CD8-positive, alpha-beta memory T cell (primary cell): ENCODE measurements at regions not wholly inside any gene's neighbourhood (a gene's known extent, or its start where the extent isn't known, plus 50 kb on each side); places are given as distances from the start of the nearest gene placed in this dataset.
"Not testable (repeated sequence)": the region's sequence is repeated elsewhere in the genome, so short reads cannot be mapped to it uniquely, and the experiment has no call there.

ENCODE experiments used
- CTCF ChIA-PET: fragments of 350-600 bp; sonication (Branson Sonifier 250); formaldehyde crosslinking; loops from one replicate; lab custom pipeline; 2021; ENCODE audit warnings: antibody characterized with exemption; lab: Charles Lee
- POLR2A ChIA-PET: fragments of 350-600 bp; sonication (Branson Sonifier 250); formaldehyde crosslinking; loops from one replicate; lab custom pipeline; 2021; ENCODE audit warnings: antibody characterized with exemption; lab: Charles Lee
- DNase-seq, 5 donors: peaks; one replicate each; pipeline versions ENCODE4 v3.0.0 to v3.0.0-alpha.2; 2020 to 2022; ENCODE audit warnings: mixed read lengths in 1 of 5
- H3K27ac ChIP-seq: one replicate; pipeline ENCODE4 v1.7.0; 2013; ENCODE audit warnings: low read depth, mild to moderate bottlenecking, low read length, moderate library complexity
- H3K27me3 ChIP-seq: 2 replicates; pipeline ENCODE4 v1.7.0; 2013; ENCODE audit warnings: low read length, mild to moderate bottlenecking; ENCODE audit not compliant: insufficient read depth, poor library complexity, severe bottlenecking
- H3K36me3 ChIP-seq: 2 replicates; pipeline ENCODE4 v1.7.0; 2013; ENCODE audit warnings: mild to moderate bottlenecking, low read length, moderate library complexity; ENCODE audit not compliant: insufficient read depth
- H3K4me1 ChIP-seq: 2 replicates; pipeline ENCODE4 v1.7.0; 2013; ENCODE audit warnings: mild to moderate bottlenecking, low read length, moderate library complexity; ENCODE audit not compliant: insufficient read depth
- H3K4me3 ChIP-seq: 2 replicates; pipeline ENCODE4 v1.7.0; 2013; ENCODE audit warnings: mild to moderate bottlenecking, low read length
- H3K9me3 ChIP-seq: 2 replicates; pipeline ENCODE4 v1.7.0; 2013; ENCODE audit warnings: mild to moderate bottlenecking, low read length
- H3K27ac Mint-ChIP-seq, 8 donors: one replicate each; pipeline ENCODE4 v1.8.0; 2020 to 2021; ENCODE audit warnings: mixed read lengths in 8 of 8, mild to moderate bottlenecking in 6 of 8, inconsistent platforms in 3 of 8, moderate library complexity in 3 of 8
- H3K27me3 Mint-ChIP-seq, 2 donors: one replicate each; pipeline ENCODE4 v1.8.0; 2020 to 2021; ENCODE audit warnings: mixed read lengths in 2 of 2, mild to moderate bottlenecking in 1 of 2, moderate library complexity in 1 of 2
- H3K36me3 Mint-ChIP-seq, 3 donors: one replicate each; pipeline ENCODE4 v1.8.0; 2020 to 2021; ENCODE audit warnings: mixed read lengths in 3 of 3, inconsistent platforms in 1 of 3, mild to moderate bottlenecking in 1 of 3
- H3K4me1 Mint-ChIP-seq, 3 donors: one replicate each; pipeline ENCODE4 v1.8.0; 2020 to 2021; ENCODE audit warnings: mixed read lengths in 3 of 3, inconsistent platforms in 1 of 3, mild to moderate bottlenecking in 1 of 3
- H3K4me3 Mint-ChIP-seq, 7 donors: one replicate each; pipeline ENCODE4 v1.8.0; 2020 to 2021; ENCODE audit warnings: mixed read lengths in 7 of 7, mild to moderate bottlenecking in 6 of 7, moderate library complexity in 4 of 7, inconsistent platforms in 2 of 7
- H3K9me3 Mint-ChIP-seq, 5 donors: one replicate each; pipeline ENCODE4 v1.8.0; 2020 to 2022; ENCODE audit warnings: mixed read lengths in 5 of 5, mild to moderate bottlenecking in 3 of 5, moderate library complexity in 2 of 5, inconsistent platforms in 1 of 5

DNA sequence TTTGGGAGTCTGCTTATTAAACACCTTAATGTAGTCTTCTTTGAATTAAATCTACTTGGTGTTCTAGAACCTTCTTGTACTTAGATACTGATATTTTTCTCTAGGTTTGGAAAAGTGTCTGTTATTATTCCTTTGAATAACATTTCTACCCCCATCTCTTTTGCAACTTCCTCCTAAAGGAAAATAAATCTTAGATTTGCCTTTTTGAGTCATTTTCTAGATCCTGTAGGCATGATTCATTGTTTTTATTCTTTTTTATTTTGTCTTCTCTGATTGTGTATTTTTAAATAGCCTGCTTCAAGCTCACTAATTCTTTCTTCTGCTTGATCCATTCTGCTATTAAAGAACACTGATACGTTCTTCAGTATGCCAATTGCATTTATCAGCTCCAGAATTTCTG, 155.9 kb upstream of the NEGR1 start:
- H3K36me3 ChIP-seq: no peaks in the 10 kb centered on the region
- Mint-ChIP-seq H3K9me3 (peaks cover 0 to 27% (median 12%) of the 10 kb centered on the region in 5 donors), H3K36me3 (no peaks in the 10 kb centered on the region), H3K4me1 (no peaks in the 10 kb centered on the region), H3K4me3 (no peak overlapping the region), H3K27me3 (no peaks in the 10 kb centered on the region), H3K27ac (no peak overlapping the region)
- no peaks in the 10 kb centered on the region for H3K4me1 ChIP-seq
- CTCF ChIA-PET: no interaction called here
- H3K27ac ChIP-seq: no peak overlapping the region
- H3K9me3 ChIP-seq: no peaks in the 10 kb centered on the region
- POLR2A ChIA-PET: no interaction called here
- H3K4me3 ChIP-seq: no peak overlapping the region
- DNase-seq: no peak
- H3K27me3 ChIP-seq: no peaks in the 10 kb centered on the region

DNA sequence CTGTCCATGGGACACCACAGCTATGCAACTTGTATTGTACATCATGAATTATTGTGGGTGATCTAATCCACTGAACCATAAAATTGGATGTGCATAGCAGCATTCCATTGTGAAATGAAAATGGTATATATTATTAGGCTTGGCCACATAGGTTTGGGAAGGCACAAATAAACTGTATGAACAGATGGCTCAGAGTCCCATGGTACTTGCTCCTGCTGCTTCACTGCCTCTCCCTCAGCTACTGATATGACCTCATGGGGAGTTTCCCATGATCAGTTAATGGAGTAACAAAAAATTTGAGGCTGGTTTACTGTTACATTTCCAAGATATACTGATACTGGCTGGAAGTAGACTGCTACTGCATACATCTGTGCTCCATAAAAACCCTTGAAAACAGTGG, 152.7 kb upstream of the NEGR1 start:
- Histone ChIP-seq H3K4me3 (no peak overlapping the region), H3K9me3 (no peaks in the 10 kb centered on the region), H3K36me3 (no peaks in the 10 kb centered on the region), H3K27ac (no peak overlapping the region), H3K27me3 (no peaks in the 10 kb centered on the region), H3K4me1 (no peaks in the 10 kb centered on the region)
- DNase-seq: no peak
- CTCF ChIA-PET: no interaction called here
- no peaks in the 10 kb centered on the region for H3K4me1 Mint-ChIP-seq
- H3K36me3 Mint-ChIP-seq: no peaks in the 10 kb centered on the region
- peaks cover 0 to 1% of the 10 kb centered on the region in 2 donors for H3K27me3 Mint-ChIP-seq
- H3K27ac Mint-ChIP-seq: no peak overlapping the region
- POLR2A ChIA-PET: no interaction called here
- H3K4me3 Mint-ChIP-seq: no peak overlapping the region
- H3K9me3 Mint-ChIP-seq: peaks cover 0 to 24% (median 5%) of the 10 kb centered on the region in 5 donors

DNA sequence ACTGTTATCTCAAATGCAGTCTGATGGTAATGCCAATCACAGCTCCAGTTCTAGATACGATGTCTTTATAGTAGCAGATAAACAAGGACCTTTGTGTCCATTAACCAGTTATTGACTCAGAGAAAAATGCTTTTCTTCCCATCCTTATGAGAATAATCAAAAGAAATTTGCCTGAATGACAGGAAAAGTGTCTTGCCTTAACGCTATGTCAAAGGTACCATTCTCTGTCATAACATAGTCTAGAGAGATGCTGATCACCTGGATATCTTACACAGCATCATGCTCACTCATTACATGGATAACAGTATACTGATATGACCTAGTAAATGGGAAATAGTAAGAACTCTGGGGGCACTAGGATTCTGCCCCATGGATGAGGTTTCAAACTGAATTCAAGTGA, 151.7 kb upstream of the NEGR1 start:
- CTCF ChIA-PET: no interaction called here
- no peak overlapping the region for H3K4me3 Mint-ChIP-seq
- no peaks in the 10 kb centered on the region for H3K36me3 Mint-ChIP-seq
- Histone ChIP-seq H3K9me3 (no peaks in the 10 kb centered on the region), H3K36me3 (no peaks in the 10 kb centered on the region), H3K27me3 (no peaks in the 10 kb centered on the region), H3K4me3 (no peak overlapping the region), H3K4me1 (no peaks in the 10 kb centered on the region), H3K27ac (no peak overlapping the region)
- DNase-seq: no peak
- peaks cover 2 to 24% (median 4%) of the 10 kb centered on the region in 5 donors for H3K9me3 Mint-ChIP-seq
- H3K4me1 Mint-ChIP-seq: no peaks in the 10 kb centered on the region
- H3K27me3 Mint-ChIP-seq: peaks cover 0 to 1% of the 10 kb centered on the region in 2 donors
- H3K27ac Mint-ChIP-seq: no peak overlapping the region
- POLR2A ChIA-PET: no interaction called here

DNA sequence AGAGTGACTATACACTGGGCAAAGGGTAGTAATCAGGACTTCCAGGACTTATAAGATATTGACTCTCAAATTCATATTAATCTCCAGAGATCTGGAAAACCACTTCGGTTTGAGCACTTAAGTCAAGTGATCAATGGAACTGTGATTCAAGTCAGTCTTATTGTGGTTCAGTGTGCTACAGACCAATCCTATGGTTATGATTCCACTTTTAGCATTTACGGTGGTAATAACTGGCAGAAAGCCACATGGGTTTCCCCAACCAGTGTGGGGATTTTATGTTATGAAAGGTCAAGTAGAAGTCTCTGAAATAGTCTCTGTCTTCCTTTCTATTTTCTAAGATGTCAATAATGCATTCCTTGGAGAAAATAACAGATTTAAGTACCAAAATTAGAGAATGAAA, 151.3 kb upstream of the NEGR1 start:
- H3K4me1 Mint-ChIP-seq: no peaks in the 10 kb centered on the region
- Histone ChIP-seq H3K27ac (no peak overlapping the region), H3K9me3 (no peaks in the 10 kb centered on the region), H3K4me3 (no peak overlapping the region), H3K27me3 (no peaks in the 10 kb centered on the region), H3K36me3 (no peaks in the 10 kb centered on the region), H3K4me1 (no peaks in the 10 kb centered on the region)
- no peaks in the 10 kb centered on the region for H3K36me3 Mint-ChIP-seq
- ChIA-PET CTCF (no interaction called here), POLR2A (no interaction called here)
- peaks cover 0 to 1% of the 10 kb centered on the region in 2 donors for H3K27me3 Mint-ChIP-seq
- H3K4me3 Mint-ChIP-seq: no peak overlapping the region
- peaks cover 2 to 23% (median 4%) of the 10 kb centered on the region in 5 donors for H3K9me3 Mint-ChIP-seq
- DNase-seq: no peak
- no peak overlapping the region for H3K27ac Mint-ChIP-seq

DNA sequence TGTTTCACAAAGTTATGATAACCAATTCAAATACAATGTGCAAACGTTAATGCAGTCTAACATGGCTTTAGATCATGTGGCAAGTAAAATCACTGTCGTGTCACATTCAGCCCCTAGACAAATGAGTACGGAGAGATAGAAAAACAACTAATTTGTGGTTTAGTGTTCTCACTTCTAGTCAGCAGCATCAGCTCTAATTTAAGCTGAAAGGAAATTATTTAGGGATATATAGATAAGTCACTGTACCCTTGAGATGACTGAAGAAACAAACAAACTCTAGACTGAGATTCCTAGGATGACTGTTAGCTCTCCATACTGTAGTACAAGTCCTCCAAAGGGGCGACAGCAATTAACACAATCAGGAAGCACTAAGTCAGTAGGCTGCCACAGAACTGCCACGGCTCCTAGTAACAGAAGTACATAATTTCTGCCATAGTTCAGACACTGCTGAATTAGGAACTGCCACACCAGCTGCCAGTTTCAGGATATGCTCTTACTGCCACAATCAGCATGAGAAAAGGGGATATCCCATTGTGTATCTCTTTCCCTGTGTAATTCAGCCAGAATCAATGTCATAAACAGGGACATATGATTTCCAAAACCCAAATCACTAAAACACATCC, 150.4 kb upstream of the NEGR1 start:
- H3K36me3 ChIP-seq: no peaks in the 10 kb centered on the region
- H3K27me3 ChIP-seq: no peaks in the 10 kb centered on the region
- Mint-ChIP-seq H3K9me3 (peaks cover 6 to 20% (median 7%) of the 10 kb centered on the region in 5 donors), H3K27me3 (peaks cover 0 to 1% of the 10 kb centered on the region in 2 donors), H3K4me1 (no peaks in the 10 kb centered on the region), H3K4me3 (no peak overlapping the region), H3K27ac (no peak overlapping the region), H3K36me3 (no peaks in the 10 kb centered on the region)
- no peaks in the 10 kb centered on the region for H3K4me1 ChIP-seq
- no peak overlapping the region for H3K4me3 ChIP-seq
- CTCF ChIA-PET: no interaction called here
- no peak for DNase-seq
- POLR2A ChIA-PET: no interaction called here
- H3K9me3 ChIP-seq: no peaks in the 10 kb centered on the region
- no peak overlapping the region for H3K27ac ChIP-seq

DNA sequence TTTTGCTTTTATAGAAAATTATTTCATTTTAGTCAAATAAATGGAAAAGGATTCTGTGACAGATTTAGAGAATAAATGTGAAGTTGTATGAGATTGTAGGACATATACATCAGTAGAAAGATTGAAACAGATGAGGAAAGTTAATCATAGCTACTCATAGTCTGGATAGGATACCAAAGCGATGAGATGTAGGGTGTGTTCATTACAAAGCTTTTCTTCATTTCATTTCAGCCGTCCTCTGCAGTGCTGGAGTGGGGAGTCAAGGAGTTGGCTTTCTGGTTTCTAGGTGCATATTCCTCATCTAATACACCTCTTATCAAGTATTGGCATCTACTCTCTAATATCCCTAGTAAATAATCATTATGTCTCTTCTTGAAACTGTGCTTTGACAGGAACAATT, 149.5 kb upstream of the NEGR1 start:
- ChIA-PET CTCF (no interaction called here), POLR2A (no interaction called here)
- Mint-ChIP-seq H3K4me1 (no peaks in the 10 kb centered on the region), H3K9me3 (peaks cover 8 to 26% (median 11%) of the 10 kb centered on the region in 5 donors), H3K27me3 (peaks cover 0 to 1% of the 10 kb centered on the region in 2 donors), H3K4me3 (no peak overlapping the region), H3K36me3 (no peaks in the 10 kb centered on the region), H3K27ac (no peak overlapping the region)
- no peak overlapping the region for H3K4me3 ChIP-seq
- no peaks in the 10 kb centered on the region for H3K9me3 ChIP-seq
- no peaks in the 10 kb centered on the region for H3K36me3 ChIP-seq
- no peak overlapping the region for H3K27ac ChIP-seq
- H3K27me3 ChIP-seq: no peaks in the 10 kb centered on the region
- no peak for DNase-seq
- H3K4me1 ChIP-seq: no peaks in the 10 kb centered on the region

DNA sequence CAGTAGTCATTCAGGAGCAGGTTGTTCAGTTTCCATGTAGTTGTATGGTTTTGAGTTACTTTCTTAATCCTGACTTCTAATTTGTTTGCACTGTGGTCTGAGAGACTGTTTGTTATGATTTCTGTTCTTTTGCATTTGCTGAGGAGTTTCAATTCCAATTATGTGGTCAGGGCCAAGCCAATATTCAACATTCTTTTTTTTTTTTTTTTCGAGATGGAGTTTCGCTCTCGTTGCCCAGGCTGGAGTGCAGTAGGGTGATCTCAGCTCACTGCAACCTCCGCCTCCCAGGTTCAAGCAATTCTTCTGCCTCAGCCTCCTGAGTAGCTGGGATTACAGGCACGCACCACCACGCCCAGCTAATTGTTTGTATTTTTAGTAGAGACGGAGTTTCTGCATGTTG, 145.9 kb upstream of the NEGR1 start:
- DNase-seq, H3K27me3 ChIP-seq, H3K27ac ChIP-seq, H3K27ac Mint-ChIP-seq, H3K27me3 Mint-ChIP-seq, H3K4me3 Mint-ChIP-seq, H3K4me1 ChIP-seq, H3K4me1 Mint-ChIP-seq, H3K9me3 ChIP-seq, H3K36me3 ChIP-seq, CTCF ChIA-PET, POLR2A ChIA-PET, H3K4me3 ChIP-seq, H3K36me3 Mint-ChIP-seq: not testable (repeated sequence)
- peaks cover 14 to 29% (median 15%) of the 10 kb centered on the region in 5 donors for H3K9me3 Mint-ChIP-seq

DNA sequence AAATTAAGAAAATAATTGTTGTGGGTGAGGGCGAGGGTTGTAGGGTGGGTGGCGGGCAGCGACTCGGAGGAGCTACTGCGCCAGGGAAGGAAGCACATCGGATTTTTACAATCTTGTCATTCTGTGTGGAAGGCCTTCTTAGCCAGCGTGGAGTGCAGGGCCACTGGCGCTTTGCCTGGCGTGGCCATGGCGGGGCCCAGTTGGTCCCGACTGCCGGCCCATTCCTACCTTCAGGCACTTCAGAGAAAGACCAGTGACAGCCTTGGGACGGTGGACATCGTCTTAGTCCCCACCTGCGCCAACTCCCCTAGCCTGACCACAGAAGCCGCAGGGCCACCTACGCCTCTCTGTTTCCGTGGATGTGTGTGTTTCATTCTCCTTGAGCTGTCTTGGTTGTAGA, 136.9 kb upstream of the NEGR1 start:
- Histone ChIP-seq H3K27ac (no peak overlapping the region), H3K4me3 (no peak overlapping the region), H3K9me3 (no peaks in the 10 kb centered on the region), H3K4me1 (no peaks in the 10 kb centered on the region), H3K27me3 (no peaks in the 10 kb centered on the region), H3K36me3 (no peaks in the 10 kb centered on the region)
- no peak overlapping the region for H3K4me3 Mint-ChIP-seq
- no peaks in the 10 kb centered on the region for H3K36me3 Mint-ChIP-seq
- ChIA-PET CTCF (no interaction called here), POLR2A (no interaction called here)
- no peak overlapping the region for H3K27ac Mint-ChIP-seq
- H3K27me3 Mint-ChIP-seq: no peaks in the 10 kb centered on the region
- H3K4me1 Mint-ChIP-seq: no peaks in the 10 kb centered on the region
- H3K9me3 Mint-ChIP-seq: peaks cover 6 to 31% (median 9%) of the 10 kb centered on the region in 5 donors
- DNase-seq: no peak
